ENCODE measurements at regions not wholly inside any gene's neighbourhood (a gene's known extent, or its start where the extent isn't known, plus 50 kb on each side); places are given as distances from the start of the nearest gene placed in this dataset.

DNA sequence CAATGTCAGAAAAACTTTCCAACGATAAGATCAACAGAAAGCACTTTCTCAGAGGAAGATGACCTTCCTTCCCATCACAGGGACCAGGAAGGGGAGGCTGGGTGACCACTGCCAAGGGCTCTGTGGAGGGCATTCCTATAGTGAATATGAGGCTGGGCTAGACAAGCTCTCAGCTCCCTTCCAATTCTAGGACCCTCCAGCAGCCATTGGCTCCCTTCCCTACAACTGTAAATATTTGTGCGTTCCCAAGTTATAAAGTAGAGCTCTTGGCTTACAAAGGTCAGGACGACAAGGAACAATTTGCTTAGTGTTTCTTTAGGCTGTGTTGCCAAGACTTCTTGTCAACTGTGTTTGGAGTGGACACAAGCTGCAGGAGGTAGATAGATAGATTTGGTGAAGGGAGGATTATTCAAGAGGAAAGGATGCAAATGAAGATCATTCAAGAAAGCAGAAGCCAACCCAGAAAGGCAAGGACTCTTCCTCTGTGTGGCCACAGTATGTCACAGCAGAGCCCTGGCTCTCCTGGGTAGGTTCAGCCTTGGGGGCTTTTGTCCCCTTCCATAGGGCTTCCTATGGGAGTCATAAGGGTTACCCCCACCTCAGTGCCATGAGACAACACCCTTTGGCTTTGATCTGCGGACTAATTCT is 223.6 kb upstream of the TLE3 start (continued):
- TF ChIP-seq, protein P1, sequence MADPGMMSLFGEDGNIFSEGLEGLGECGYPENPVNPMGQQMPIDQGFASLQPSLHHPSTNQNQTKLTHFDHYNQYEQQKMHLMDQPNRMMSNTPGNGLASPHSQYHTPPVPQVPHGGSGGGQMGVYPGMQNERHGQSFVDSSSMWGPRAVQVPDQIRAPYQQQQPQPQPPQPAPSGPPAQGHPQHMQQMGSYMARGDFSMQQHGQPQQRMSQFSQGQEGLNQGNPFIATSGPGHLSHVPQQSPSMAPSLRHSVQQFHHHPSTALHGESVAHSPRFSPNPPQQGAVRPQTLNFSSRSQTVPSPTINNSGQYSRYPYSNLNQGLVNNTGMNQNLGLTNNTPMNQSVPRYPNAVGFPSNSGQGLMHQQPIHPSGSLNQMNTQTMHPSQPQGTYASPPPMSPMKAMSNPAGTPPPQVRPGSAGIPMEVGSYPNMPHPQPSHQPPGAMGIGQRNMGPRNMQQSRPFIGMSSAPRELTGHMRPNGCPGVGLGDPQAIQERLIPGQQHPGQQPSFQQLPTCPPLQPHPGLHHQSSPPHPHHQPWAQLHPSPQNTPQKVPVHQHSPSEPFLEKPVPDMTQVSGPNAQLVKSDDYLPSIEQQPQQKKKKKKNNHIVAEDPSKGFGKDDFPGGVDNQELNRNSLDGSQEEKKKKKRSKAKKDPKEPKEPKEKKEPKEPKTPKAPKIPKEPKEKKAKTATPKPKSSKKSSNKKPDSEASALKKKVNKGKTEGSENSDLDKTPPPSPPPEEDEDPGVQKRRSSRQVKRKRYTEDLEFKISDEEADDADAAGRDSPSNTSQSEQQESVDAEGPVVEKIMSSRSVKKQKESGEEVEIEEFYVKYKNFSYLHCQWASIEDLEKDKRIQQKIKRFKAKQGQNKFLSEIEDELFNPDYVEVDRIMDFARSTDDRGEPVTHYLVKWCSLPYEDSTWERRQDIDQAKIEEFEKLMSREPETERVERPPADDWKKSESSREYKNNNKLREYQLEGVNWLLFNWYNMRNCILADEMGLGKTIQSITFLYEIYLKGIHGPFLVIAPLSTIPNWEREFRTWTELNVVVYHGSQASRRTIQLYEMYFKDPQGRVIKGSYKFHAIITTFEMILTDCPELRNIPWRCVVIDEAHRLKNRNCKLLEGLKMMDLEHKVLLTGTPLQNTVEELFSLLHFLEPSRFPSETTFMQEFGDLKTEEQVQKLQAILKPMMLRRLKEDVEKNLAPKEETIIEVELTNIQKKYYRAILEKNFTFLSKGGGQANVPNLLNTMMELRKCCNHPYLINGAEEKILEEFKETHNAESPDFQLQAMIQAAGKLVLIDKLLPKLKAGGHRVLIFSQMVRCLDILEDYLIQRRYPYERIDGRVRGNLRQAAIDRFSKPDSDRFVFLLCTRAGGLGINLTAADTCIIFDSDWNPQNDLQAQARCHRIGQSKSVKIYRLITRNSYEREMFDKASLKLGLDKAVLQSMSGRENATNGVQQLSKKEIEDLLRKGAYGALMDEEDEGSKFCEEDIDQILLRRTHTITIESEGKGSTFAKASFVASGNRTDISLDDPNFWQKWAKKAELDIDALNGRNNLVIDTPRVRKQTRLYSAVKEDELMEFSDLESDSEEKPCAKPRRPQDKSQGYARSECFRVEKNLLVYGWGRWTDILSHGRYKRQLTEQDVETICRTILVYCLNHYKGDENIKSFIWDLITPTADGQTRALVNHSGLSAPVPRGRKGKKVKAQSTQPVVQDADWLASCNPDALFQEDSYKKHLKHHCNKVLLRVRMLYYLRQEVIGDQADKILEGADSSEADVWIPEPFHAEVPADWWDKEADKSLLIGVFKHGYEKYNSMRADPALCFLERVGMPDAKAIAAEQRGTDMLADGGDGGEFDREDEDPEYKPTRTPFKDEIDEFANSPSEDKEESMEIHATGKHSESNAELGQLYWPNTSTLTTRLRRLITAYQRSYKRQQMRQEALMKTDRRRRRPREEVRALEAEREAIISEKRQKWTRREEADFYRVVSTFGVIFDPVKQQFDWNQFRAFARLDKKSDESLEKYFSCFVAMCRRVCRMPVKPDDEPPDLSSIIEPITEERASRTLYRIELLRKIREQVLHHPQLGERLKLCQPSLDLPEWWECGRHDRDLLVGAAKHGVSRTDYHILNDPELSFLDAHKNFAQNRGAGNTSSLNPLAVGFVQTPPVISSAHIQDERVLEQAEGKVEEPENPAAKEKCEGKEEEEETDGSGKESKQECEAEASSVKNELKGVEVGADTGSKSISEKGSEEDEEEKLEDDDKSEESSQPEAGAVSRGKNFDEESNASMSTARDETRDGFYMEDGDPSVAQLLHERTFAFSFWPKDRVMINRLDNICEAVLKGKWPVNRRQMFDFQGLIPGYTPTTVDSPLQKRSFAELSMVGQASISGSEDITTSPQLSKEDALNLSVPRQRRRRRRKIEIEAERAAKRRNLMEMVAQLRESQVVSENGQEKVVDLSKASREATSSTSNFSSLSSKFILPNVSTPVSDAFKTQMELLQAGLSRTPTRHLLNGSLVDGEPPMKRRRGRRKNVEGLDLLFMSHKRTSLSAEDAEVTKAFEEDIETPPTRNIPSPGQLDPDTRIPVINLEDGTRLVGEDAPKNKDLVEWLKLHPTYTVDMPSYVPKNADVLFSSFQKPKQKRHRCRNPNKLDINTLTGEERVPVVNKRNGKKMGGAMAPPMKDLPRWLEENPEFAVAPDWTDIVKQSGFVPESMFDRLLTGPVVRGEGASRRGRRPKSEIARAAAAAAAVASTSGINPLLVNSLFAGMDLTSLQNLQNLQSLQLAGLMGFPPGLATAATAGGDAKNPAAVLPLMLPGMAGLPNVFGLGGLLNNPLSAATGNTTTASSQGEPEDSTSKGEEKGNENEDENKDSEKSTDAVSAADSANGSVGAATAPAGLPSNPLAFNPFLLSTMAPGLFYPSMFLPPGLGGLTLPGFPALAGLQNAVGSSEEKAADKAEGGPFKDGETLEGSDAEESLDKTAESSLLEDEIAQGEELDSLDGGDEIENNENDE (IDR thresholded peaks at IDR 0.05; ENCODE audit: low read depth, low read length): no peak
- TF ChIP-seq KAT2B (IDR thresholded peaks at IDR 0.05; ENCODE audit: low read depth, low read length): no peak
- no peak for TF ChIP-seq SMAD1 (IDR thresholded peaks at IDR 0.05; ENCODE audit: low read depth, low read length, partially characterized antibody)
